Pancreas (tissue), 10 donors: ENCODE measurements at regions not wholly inside any gene's neighbourhood (a gene's known extent, or its start where the extent isn't known, plus 50 kb on each side); places are given as distances from the start of the nearest gene placed in this dataset.
"Not testable (repeated sequence)": the region's sequence is repeated elsewhere in the genome, so short reads cannot be mapped to it uniquely, and the experiment has no call there.

Source experiments
- ATAC-seq, 4 donors: fragments of 200-7000 bp; cut with Tn5 transposase; one replicate each; pipeline versions ENCODE4 v1.8.0 to v1.9.1; 2020; ENCODE audit warnings: mild to moderate bottlenecking in 4 of 4, moderate library complexity in 4 of 4
- DNase-seq, 6 donors: peaks; one replicate each; pipeline ENCODE4 v3.0.0-alpha.2; 2020
- FAIRE-seq: peaks from 2 replicates; lab custom pipeline; 2012; peaks lifted over from hg19 to GRCh38; lab: Jason Lieb, UNC
- H3K27ac ChIP-seq, 4 donors: fragments of 200-600 bp; sonication (generic); 1 replicate in 3 of 4; 2 replicates in 1 of 4; pipeline versions ENCODE4 v1.5.0 to v1.8.0; 2020
- H3K27me3 ChIP-seq, 4 donors: fragments of 200-600 bp; one replicate each; pipeline ENCODE4 v1.8.0; 2021
- H3K36me3 ChIP-seq, 3 donors: fragments of 200-600 bp; sonication (generic) in 1 of 3; one replicate each; pipeline versions ENCODE4 v1.5.0 to v1.8.0; 2020 to 2021
- H3K4me1 ChIP-seq, 3 donors: fragments of 200-600 bp; one replicate each; pipeline ENCODE4 v1.8.0; 2021
- H3K4me3 ChIP-seq, 4 donors: fragments of 200-600 bp; sonication (generic) in 2 of 4; one replicate each; pipeline versions ENCODE4 v1.5.0 to v1.8.0; 2020 to 2021
- H3K9me3 ChIP-seq, 4 donors: fragments of 200-600 bp; one replicate each; pipeline ENCODE4 v1.8.0; 2021
- CTCF ChIP-seq, 4 donors: fragments of 200-600 bp; sonication (generic) in 3 of 4; IDR thresholded peaks; one replicate each; pipeline versions ENCODE4 v1.5.0 to v1.8.0; 2021; ENCODE audit warnings: antibody characterized with exemption in 4 of 4
- whole genome bisulfite sequencing, 2 donors: extraction: QIAGEN DNeasy Blood & Tissue Kit; methylation state at CpG; one replicate each; pipeline ENCODE4 v1.1.7; 2013; 5-methylcytosine and 5-hydroxymethylcytosine counted together
- intact Hi-C, 3 donors: fragments of 100-400 bp; cut with DNase I; formaldehyde crosslinking; loops; one replicate each; pipeline versions ENCODE4 v1.11.1 to v1.14.2; 2022
- donor health status: healthy with polysubstance abuse.
- donor health status: DM: no; HTN: no; CAD: no; lungs with moderate emphysema.
- donor health status: DM: no; HTN: no; CAD: no.
- donor health status: control.
- donor health status: control.
- donor health status: Bipolar disorder and iron deficiency.
- donor health status: DM: yes; HTN: yes; CAD: no.
- donor health status: DM: no; HTN: no; CAD: no.
- donor health status: DM: no; HTN: no; CAD: no.
- donor health status: DM: yes; HTN: yes; CAD: no.

- no peak overlapping the region for H3K27ac ChIP-seq
- FAIRE-seq (no peak), DNase-seq (no peak), ATAC-seq (no peak)
- H3K4me3 ChIP-seq, result no peak overlapping the region
- no peak for TF ChIP-seq CTCF (IDR thresholded peaks at IDR 0.05)
- H3K27me3 ChIP-seq, result no peaks in the 10 kb centered on the region
- no peaks in the 10 kb centered on the region for H3K4me1 ChIP-seq
- H3K9me3 ChIP-seq, result no peaks in the 10 kb centered on the region
- H3K36me3 ChIP-seq, result no peaks in the 10 kb centered on the region
- WGBS, 2 donors, result 53 to 68% methylated on average over 2 of the region's 2 CpGs
- intact Hi-C loops, result no loop called here
These were observed 827.1 kb upstream of the B3GALT2 start for GRCh38 chr1:194013561-194013960.

- WGBS, 2 donors, result 40 to 42% methylated on average over 2 of the region's 2 CpGs
- TF ChIP-seq CTCF (IDR thresholded peaks at IDR 0.05), result no peak
- ATAC-seq (no peak), DNase-seq (no peak), FAIRE-seq (no peak)
- intact Hi-C loops, result no loop called here
- no peak overlapping the region for H3K27ac ChIP-seq
- no peak overlapping the region for H3K4me3 ChIP-seq
- no peaks in the 10 kb centered on the region for H3K36me3 ChIP-seq
- H3K4me1 ChIP-seq, result no peaks in the 10 kb centered on the region
- H3K27me3 ChIP-seq, result no peaks in the 10 kb centered on the region
- no peaks in the 10 kb centered on the region for H3K9me3 ChIP-seq
These were observed 817.7 kb upstream of the B3GALT2 start for GRCh38 chr1:194004146-194004545.

- peak in 2 of 6 donors; percentile 51 to 52 for DNase-seq
- H3K4me1 ChIP-seq, FAIRE-seq, H3K9me3 ChIP-seq, H3K4me3 ChIP-seq, ATAC-seq, H3K36me3 ChIP-seq, H3K27ac ChIP-seq, H3K27me3 ChIP-seq, intact Hi-C loops: not testable (repeated sequence)
- WGBS, 2 donors, result 92% methylated on average over 26 to 33 of the region's 33 CpGs
These were observed 815.4 kb upstream of the B3GALT2 start for GRCh38 chr1:194001726-194002350.

- DNase-seq (no peak), FAIRE-seq (no peak), ATAC-seq (no peak)
- Histone ChIP-seq H3K27me3 (no peaks in the 10 kb centered on the region), H3K9me3 (no peaks in the 10 kb centered on the region), H3K27ac (no peak overlapping the region), H3K4me3 (no peak overlapping the region), H3K4me1 (no peaks in the 10 kb centered on the region), H3K36me3 (no peaks in the 10 kb centered on the region)
- intact Hi-C loops, result no loop called here
- no peak for TF ChIP-seq CTCF (IDR thresholded peaks at IDR 0.05)
- WGBS, 2 donors, result 43 to 60% methylated on average over 2 of the region's 2 CpGs
These were observed 802.5 kb upstream of the B3GALT2 start for GRCh38 chr1:193988885-193989284.

GRCh38 chr1:193979219-193979618 lies 792.8 kb upstream of the B3GALT2 start:
- Histone ChIP-seq H3K4me1 (no peaks in the 10 kb centered on the region), H3K36me3 (no peaks in the 10 kb centered on the region), H3K27me3 (no peaks in the 10 kb centered on the region), H3K9me3 (no peaks in the 10 kb centered on the region), H3K27ac (no peak overlapping the region), H3K4me3 (no peak overlapping the region)
- intact Hi-C loops, result no loop called here
- TF ChIP-seq CTCF (IDR thresholded peaks at IDR 0.05), result no peak
- DNase-seq (no peak), ATAC-seq (no peak), FAIRE-seq (no peak)
- WGBS, 2 donors, result 58 to 64% methylated on average over 4 of the region's 4 CpGs
